HG03342 (cell line): ENCODE measurements at regions not wholly inside any gene's neighbourhood (a gene's known extent, or its start where the extent isn't known, plus 50 kb on each side); places are given as distances from the start of the nearest gene placed in this dataset.

Experiments
- ATAC-seq: cut with Tn5 transposase; IDR thresholded peaks from one replicate; pipeline ENCODE4 v1.9.1; 2021; ENCODE audit warnings: mild to moderate bottlenecking, moderate library complexity; ENCODE audit not compliant: unreplicated experiment

- ATAC-seq = no peak
These were observed 701.9 kb upstream of the ZP4 start for GRCh38 chr1:238592621-238593020.

DNA sequence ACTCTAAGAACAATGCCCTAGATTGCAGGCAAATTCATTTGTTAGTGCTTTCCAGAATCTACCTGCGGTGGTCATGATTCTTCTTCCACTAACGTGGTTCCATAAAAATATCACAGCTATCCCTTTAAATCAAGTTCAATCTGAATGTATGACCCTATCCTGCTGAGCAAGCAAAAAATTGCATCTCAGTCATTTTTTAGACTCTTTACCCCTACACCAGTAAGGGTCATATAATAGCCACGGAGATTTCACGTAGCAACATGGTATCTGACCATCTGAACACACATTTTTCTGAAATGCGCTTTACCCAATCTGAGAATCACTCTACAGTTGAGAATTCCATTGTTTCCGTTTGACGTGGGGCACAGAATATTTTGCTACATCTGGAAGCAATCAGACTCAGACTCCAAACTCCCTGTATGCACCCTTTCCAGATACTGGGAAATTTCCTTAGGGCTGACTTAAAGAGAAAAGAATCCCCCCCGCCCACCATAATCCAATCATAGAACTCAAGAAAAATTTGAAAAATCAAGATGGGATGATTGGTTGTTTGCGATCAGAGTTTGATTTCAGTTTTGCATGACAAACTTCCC lies 699.2 kb upstream of the ZP4 start:
- no peak for ATAC-seq

DNA sequence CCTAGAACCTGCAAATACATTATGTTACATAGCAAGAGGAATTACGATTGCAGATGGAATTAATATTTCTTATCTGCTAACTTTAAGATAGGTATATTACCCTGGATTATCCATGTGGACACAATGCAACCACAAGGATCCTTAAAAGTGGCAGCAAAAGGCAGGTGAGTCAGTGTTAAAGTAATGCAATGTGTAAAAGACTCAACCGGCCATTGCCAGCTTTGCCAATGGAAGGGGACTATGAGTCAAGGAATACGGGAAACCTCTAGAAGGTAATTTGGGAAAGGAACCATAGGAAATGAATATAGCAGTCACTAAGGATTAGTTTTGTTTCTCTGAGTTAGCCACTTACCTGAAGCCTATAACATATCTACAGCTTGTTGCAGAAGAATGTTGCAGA lies 692.1 kb upstream of the ZP4 start:
- no peak for ATAC-seq

DNA sequence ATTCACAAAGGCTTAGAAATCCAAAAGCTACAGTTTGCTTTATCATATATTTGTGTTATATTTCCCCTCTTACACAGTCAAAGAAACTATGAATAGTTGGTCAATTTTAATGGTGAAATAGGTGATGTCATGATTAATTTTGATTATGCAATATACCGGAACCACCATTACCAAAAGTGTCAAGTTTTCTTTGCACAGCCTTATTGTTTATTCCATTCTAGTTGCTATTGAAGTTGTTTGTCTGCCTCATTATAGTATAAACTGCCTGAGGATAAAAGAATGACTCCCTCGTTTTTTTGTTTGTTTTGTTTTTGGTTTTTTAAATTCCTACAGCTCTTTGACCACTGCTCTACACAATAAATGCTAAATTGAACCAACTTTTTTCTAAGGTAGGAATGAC lies 690.6 kb upstream of the ZP4 start:
- no peak for ATAC-seq

- no peak for ATAC-seq
These were observed 678.0 kb upstream of the ZP4 start for GRCh38 chr1:238568735-238569134.

DNA sequence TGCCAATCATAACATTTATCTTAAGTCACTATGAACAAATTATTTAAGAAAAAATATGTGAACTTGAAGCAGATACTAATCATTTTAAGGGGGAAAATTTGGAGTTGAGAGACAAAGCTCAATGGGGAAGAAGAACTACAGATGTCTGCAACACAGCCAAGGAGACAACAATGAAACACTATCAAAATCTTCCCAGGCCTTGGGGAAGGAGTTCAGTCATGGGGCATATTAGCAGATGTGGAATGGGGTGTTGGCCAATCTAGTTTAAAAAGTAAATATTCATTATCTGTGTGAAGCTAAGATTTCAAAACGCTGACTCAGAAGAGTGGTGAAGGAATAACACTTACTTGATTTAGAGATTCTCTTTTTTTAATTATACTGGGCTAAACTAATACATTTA lies 671.6 kb upstream of the ZP4 start:
- no peak for ATAC-seq

DNA sequence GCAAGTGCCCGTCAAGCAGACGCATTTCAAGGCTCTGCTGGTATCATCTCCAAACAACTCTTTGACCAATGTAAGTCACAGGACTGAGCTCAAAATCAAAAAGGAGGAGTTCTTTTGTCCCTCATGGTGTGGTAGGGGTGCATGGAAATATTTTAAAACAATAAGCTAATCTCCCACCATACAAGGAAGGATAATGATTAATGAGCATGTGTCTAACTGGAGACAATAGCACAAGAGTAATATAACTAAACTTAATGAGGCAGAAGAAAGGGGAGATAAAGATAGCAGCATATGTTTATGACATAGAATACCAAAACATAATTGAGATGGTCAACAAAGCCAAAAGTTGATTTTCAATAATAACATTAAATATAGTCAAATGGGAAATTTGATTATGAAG lies 668.0 kb upstream of the ZP4 start:
- no peak for ATAC-seq

DNA sequence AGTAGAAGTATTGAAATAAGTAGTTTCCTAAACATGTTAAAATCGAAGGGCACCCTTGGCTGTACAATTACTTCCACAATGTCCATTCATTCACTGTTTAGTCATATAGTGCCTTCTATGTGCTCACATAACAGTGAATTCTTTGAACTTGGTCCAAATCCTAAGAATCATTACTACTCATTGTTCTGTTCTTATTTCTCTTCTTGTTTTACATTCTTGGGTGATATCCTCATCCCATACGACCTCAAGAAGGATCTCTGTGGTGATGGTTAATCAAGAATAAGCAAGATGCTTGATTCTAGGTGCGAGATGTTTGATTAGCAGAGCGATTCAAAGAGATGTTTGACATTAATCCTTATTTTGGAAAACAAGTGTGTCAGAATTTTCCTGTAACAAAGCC lies 667.4 kb upstream of the ZP4 start:
- no peak for ATAC-seq

GRCh38 chr1:238552271-238552670 lies 661.5 kb upstream of the ZP4 start:
- ATAC-seq = no peak

GRCh38 chr1:238549137-238549536 lies 658.4 kb upstream of the ZP4 start:
- no peak for ATAC-seq

GRCh38 chr1:238546118-238546517 lies 655.4 kb upstream of the ZP4 start:
- ATAC-seq = no peak

DNA sequence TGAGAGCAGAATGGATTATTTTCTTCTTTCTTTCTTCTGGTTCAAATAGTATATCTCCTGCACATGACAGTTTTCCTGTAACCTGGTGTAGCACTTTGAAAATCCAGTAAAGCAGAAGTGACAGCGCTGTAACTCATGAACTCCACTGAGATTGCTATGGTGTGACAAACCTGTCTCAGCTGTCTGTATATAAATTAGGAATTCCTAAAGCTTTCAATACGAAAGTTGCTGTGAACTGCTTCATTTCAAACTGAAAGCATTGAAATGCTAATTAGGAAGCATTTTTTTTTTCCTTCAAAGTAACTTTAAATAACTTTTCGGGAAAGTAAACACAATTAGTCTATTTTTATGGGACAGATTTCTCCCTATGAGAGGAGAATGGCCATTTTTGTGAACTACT lies 646.9 kb upstream of the ZP4 start:
- no peak for ATAC-seq

GRCh38 chr1:238530209-238530851 lies 639.6 kb upstream of the ZP4 start:
- no peak for ATAC-seq

DNA sequence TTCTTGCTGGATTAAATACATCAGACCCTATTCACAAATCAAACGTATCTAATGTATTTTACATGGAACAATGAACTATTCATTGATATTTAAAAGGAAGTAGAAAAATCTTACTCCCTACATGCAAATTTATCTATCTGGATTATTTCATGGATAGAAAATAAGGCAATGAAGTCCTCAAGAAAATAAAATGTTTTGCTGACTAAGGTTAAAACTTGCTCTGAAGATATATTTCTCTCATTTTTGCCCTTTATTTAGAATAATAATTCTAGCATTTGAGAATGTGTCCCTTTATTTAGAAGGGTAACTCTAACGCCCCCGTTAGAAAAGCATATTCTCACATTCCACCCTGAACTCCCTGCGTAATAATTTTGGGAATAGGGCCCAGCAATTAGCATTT lies 627.0 kb upstream of the ZP4 start:
- ATAC-seq = no peak

DNA sequence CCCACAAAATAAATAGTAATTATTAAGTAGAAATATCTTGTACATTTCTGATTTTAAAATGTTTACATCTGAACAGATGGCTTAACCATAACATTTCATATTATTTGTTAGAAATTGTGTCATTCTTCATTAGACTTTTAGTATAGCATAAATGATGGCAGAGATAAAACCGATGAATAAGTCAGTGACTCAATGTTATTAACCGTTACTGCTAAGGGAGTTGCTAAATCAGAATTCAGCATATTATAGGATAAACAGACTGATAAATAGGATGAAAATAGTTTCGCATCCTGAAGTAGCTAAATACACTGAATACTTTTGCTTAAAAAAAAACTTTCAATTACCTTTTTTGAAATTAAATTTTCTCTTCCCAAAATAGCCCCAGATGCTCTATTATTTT lies 610.6 kb upstream of the ZP4 start:
- ATAC-seq = no peak

GRCh38 chr1:238499021-238499420 lies 608.3 kb upstream of the ZP4 start:
- no peak for ATAC-seq

- no peak for ATAC-seq
These were observed 601.5 kb upstream of the ZP4 start for GRCh38 chr1:238492271-238492670.

DNA sequence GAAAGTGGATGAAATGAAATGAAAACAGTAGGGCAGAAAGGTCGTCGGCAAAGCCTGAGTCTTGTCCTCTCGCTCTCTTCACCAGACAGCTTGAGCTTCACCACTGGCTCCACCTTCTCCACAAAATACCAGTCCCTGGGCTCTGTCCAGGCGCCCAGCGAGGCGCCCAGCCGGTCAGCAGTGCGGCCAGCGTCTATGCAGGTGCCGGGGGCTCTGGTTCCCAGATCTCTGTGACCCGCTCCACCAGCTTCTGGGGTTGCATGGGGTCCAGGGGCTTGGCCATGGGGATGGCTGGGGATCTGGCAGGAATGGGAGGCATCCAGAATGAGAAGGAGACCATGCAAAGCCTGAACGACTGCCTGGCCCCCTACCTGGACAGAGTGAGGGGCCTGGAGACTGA lies 600.5 kb upstream of the ZP4 start:
- ATAC-seq = no peak

- ATAC-seq = no peak
These were observed 598.3 kb upstream of the ZP4 start for GRCh38 chr1:238489006-238489405.

GRCh38 chr1:238488401-238488800 lies 597.7 kb upstream of the ZP4 start:
- ATAC-seq = no peak

DNA sequence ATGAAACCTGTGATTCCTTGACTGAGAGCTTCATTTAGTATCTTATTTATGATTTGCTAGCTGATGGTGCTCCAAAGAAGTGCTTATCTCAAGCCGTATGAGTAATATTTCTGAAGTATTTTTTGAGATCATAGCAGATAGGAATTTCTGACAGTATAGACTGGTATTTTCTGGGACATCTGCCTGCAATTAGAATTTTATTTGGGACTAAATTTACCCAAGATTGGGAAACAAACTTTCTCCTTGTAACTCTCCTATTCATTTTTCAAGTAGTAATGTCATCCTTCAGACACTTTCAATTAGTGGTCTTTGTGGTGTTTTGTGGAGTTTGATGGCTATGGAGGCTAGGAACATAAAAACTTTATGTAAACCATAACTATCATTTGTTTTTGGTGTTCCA lies 597.2 kb upstream of the ZP4 start:
- ATAC-seq = no peak

GRCh38 chr1:238485912-238486209 lies 595.1 kb upstream of the ZP4 start:
- ATAC-seq = no peak
